AG09319 (cell line): ENCODE measurements at regions not wholly inside any gene's neighbourhood (a gene's known extent, or its start where the extent isn't known, plus 50 kb on each side); places are given as distances from the start of the nearest gene placed in this dataset.
A peak's percentile ranks its signal among the peaks of the same experiment; 100 is the strongest.

ENCODE experiments used
- DNase-seq: peaks from one replicate; pipeline ENCODE4 v3.0.0-alpha.2; 2010; ENCODE audit warnings: low read depth; ENCODE audit errors: extremely low read depth
- TF ChIP-seq, protein P1 (sequence below): IDR thresholded peaks from 2 replicates; pipeline ENCODE4 v1.5.1; 2011; ENCODE audit warnings: low read depth, mild to moderate bottlenecking, inconsistent platforms, low read length, moderate library complexity

DNA sequence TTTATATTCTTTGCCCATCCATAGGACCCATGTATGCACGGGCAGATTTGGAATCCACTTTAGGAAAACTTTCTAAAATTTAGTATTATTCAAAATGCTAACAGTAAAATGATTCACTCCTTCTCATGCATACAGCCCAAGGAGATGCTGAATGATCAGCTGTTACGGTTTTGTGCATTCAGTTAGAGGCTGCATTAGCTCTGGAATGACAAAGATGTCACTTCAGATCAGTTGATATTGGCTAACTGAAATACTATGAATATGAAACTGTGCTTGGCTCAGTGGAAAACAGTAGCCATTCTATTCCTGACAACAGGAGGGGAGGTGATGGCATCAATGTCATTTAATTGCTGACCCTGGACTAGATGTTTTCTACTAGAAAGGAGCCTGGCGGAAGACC lies 560.7 kb downstream of the ZNF608 start:
- no peak for DNase-seq

DNA sequence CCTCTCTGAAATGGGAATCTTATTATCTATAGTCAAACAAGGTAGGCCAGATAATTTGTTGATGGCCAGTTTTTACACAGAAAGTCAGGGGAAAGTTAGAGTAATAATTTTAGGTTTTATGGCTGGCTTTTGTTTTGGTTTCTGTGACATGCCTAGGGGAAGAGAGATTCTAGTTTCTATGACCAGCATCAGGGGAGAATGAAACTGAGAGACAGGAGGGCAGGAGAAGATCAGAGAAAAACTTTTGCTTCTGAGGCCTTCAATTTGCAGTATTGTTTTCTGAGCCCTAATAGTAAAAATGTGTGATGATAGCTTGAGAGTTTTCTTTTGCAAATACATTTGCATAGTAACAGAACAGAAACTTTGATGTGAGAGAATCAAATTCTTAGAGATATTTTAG lies 564.3 kb downstream of the ZNF608 start:
- no peak for DNase-seq
- TF ChIP-seq, protein P1, sequence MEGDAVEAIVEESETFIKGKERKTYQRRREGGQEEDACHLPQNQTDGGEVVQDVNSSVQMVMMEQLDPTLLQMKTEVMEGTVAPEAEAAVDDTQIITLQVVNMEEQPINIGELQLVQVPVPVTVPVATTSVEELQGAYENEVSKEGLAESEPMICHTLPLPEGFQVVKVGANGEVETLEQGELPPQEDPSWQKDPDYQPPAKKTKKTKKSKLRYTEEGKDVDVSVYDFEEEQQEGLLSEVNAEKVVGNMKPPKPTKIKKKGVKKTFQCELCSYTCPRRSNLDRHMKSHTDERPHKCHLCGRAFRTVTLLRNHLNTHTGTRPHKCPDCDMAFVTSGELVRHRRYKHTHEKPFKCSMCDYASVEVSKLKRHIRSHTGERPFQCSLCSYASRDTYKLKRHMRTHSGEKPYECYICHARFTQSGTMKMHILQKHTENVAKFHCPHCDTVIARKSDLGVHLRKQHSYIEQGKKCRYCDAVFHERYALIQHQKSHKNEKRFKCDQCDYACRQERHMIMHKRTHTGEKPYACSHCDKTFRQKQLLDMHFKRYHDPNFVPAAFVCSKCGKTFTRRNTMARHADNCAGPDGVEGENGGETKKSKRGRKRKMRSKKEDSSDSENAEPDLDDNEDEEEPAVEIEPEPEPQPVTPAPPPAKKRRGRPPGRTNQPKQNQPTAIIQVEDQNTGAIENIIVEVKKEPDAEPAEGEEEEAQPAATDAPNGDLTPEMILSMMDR: no peak

More for the DNA sequence above, 560.7 kb downstream of the ZNF608 start:
- TF ChIP-seq, protein P1: no peak

DNA sequence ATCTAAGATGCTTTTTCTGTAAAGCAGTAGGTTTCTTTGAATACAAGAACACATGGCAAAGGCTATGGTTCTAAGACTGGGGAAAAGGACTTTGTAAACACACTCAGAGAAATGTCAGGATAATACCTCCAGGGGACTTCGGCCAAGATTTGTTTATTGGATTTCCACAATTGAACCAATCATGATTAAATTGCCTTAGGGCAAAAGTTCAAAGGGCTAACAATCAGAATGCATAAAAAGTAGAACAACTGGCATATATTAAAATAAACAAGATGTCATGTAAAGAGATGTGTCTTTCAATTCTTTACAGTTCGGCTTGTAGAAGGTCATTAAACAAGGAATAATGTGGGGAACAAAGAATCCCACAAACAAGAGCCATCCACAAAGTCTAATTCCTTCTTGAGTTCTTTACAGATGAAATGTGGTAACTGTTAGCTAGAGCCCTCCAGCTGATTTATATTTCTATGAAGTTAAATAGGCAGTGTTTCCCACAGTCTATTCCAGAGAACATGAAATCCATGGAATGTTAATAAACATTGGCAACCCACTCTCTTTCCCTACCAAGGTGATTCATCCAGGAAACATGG lies 565.5 kb downstream of the ZNF608 start:
- TF ChIP-seq, protein P1: no peak
- peak; percentile 89 for DNase-seq

GRCh38 chr5:124180299-124180874 lies 566.1 kb downstream of the ZNF608 start:
- TF ChIP-seq, protein P1: no peak
- DNase-seq: no peak

- TF ChIP-seq, protein P1: no peak
- DNase-seq: no peak
These were observed 566.6 kb downstream of the ZNF608 start for GRCh38 chr5:124179819-124180218.

GRCh38 chr5:124178050-124178449 lies 568.4 kb downstream of the ZNF608 start:
- TF ChIP-seq, protein P1: no peak
- no peak for DNase-seq

DNA sequence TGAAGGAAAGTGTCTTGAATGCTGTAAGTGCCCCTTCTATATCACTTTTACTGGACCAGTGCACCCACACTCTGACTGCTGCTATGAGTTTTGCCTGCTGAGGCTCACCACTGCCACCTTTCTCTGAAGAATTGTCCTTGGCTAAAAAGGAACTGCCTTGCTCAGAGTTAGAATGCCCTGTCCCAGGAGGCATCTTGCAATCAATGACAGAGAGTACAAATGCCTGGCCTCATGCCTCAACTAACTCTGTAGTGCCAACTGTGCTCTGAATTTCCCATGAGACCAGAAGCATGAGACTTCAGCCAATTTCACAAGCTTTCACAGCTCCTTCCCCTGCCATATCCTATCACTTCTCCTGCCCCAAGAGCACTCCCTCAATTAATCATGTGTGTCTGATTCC lies 569.7 kb downstream of the ZNF608 start:
- TF ChIP-seq, protein P1: peak; percentile 2

More for the DNA sequence above, 569.7 kb downstream of the ZNF608 start:
- no peak for DNase-seq
